Lower leg skin (tissue), 3 donors: ENCODE measurements at regions not wholly inside any gene's neighbourhood (a gene's known extent, or its start where the extent isn't known, plus 50 kb on each side); places are given as distances from the start of the nearest gene placed in this dataset.
"Not testable (repeated sequence)": the region's sequence is repeated elsewhere in the genome, so short reads cannot be mapped to it uniquely, and the experiment has no call there.

Experiments used
- DNase-seq, 2 donors: peaks; one replicate each; pipeline ENCODE4 v3.0.0-alpha.2; 2019; ENCODE audit warnings: low spot score in 2 of 2
- H3K4me3 ChIP-seq: fragments of 200-600 bp; sonication (generic); 2 replicates; pipeline ENCODE4 v1.5.1; 2017; ENCODE audit warnings: mild to moderate bottlenecking, low read depth; ENCODE audit not compliant: poor library complexity, severe bottlenecking
- WGBS, 2 donors: methylation state at CpG; one replicate each; pipeline ENCODE4 v1.1.5; 2018; 5-methylcytosine and 5-hydroxymethylcytosine counted together
- intact Hi-C: fragments of 100-400 bp; cut with DNase I; formaldehyde crosslinking; loops from one replicate; pipeline ENCODE4 v1.15.0; 2023; ENCODE audit warnings: low total_unique reads

DNA sequence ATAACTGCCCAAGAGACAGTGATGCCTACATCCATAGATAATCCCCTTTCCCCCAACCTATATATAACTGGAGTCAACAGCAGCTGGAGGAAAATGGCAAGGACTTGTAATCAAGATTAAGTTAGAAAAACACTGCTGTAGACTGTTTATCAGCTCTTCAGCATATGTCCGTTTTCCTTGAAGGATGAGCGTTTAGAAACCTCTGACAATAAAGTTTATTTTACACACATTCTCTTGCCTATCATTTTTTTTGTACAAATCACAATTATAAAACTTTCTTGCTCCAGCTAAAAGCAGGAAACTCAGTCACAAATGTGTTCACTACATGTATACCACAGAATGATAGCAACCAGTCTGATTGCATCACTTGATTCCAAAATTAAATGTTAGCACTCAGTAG, 50.8 kb downstream of the PPIAL4G start:
- WGBS, 2 donors = 60 to 68% methylated on average over 2 of the region's 2 CpGs
- DNase-seq, intact Hi-C loops, H3K4me3 ChIP-seq: not testable (repeated sequence)

DNA sequence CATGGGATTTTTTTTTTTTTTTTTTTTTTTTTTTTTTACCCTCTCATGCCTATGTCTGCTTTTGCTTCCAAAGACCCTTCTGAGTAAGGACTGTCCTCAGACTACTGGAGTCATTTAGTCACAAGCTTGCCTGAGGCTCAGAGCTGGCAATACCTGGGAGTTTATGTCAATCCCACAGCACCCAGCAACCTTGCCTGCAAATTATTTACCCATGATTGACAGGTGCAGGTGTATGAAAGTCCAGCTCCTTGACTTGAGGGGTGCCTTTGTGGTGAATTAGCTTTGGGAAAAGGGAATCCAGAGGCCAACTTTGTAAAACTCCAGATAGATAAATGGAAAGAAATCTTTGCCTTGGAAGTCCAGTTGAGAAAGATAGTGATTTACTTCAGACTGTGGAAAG, 53.2 kb downstream of the PPIAL4G start:
- intact Hi-C loops, H3K4me3 ChIP-seq, DNase-seq: not testable (repeated sequence)

DNA sequence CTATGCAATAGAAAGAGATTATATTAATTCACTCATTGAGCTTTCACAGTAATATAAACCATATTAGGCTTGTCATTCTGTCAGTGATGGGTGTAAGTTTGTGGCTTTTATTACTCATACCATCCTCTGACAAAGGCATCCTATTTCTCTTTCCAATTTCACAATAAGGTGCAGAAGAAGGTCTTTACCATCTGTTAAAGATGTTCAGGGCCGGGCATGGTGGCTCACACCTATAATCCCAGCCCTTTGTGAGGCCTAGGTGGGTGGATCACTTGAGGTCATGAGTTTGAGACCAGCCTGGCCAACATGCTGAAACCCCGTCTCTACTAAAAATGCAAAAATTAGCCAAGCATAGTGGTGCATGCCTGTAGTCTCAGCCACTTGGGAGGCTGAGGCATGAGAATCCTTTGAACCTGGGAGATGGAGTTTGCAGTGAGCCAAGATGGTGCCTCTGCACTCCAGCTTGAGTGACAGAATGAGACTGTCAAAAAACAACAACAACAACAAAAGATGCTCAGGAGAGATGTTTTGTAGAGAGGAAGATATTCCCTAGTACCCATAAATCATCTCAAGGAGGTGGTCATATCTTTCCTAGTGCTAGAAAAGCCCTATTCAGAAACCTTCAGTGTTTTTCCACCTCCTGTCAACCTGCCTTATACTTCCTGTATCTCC, 56.0 kb downstream of the PPIAL4G start:
- intact Hi-C loops, DNase-seq, H3K4me3 ChIP-seq: not testable (repeated sequence)
- 80 to 94% methylated on average over 2 of the region's 2 CpGs for WGBS, 2 donors

DNA sequence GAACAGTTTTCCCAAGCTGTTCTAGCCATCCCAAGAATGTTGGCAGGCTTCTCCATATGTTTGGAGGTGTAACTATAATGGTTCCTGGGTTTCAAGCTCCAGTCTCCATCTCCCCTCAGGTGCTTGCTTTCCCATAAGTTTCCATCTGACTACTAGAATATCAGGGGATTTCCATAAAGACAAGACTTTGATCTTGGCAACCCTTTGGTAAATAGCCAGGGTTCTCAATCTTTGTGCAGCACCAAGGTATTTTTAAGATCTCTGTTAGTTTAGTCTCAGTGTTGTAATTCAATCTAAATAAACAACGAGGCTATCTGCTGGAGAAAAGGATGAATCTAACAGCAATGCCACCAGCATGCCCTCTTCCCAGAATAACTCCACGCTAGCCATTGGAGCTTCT, 56.7 kb downstream of the PPIAL4G start:
- 84 to 85% methylated on average over 2 of the region's 2 CpGs for WGBS, 2 donors
- intact Hi-C loops = not testable (repeated sequence)

DNA sequence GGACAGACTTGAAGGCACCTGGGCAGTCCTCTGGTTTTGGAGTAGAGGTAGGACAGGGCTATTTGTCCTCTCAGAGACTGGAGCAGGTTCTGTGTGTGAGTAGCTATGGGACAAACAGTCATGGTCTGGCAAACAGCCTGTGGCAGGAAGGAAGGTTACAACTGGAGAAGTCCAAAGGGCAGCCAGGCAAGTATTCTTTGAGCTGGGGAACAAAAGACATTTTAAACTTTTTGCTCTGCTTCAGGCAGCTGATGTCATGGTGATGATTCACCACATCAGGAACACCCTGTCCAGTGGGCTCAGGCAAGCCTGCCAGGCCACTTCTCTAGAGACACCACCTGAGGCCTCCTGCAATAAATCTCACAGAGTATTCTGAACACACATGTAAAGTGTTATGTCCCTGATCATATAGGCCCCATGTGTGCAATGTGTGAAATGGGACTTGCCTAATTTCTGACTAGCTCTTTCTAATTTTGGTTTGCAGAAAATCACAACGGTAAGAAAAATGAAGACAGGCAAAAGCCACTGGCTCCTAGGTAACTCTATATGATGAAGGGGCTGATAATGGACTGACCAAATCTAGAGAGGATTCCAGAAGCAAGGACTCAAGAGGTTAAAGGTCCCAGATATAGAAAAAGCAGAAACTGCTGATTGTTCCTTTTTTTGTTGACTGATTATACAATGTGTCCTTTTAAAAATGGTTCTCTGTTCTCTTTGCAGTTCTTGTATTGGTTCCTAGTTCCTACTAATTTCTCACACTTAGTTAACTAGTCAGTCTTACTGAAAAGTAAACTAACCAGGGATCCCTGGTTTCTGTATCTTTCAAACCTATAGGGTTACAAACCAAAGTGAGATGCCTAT, 58.7 kb downstream of the PPIAL4G start:
- peak in 1 of 2 donors; percentile 27 for DNase-seq
- WGBS, 2 donors = 67 to 70% methylated on average over 1 of the region's 1 CpG
- H3K4me3 ChIP-seq, intact Hi-C loops: not testable (repeated sequence)

More for the DNA sequence above, 56.7 kb downstream of the PPIAL4G start:
- not testable (repeated sequence) for H3K4me3 ChIP-seq, DNase-seq

DNA sequence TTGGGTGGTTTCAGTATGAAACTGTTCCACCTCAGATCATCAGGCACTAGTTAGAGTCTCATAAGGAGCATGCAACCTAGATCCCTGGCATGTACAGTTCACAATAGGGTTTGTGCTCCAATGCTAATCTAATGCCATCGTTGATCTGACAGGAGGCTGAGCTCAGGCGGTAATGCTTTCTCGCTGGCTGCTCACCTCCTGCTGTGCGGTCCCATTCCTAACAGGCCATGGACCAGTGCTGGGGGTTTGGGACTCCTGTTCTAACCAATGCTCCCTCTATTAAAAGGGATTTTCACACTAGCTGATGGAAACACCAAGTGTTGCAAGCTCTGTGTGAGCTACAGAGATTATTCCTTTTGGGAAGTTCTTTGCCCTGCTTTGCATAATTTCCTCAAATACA, 60.2 kb downstream of the PPIAL4G start:
- intact Hi-C loops = not testable (repeated sequence)

DNA sequence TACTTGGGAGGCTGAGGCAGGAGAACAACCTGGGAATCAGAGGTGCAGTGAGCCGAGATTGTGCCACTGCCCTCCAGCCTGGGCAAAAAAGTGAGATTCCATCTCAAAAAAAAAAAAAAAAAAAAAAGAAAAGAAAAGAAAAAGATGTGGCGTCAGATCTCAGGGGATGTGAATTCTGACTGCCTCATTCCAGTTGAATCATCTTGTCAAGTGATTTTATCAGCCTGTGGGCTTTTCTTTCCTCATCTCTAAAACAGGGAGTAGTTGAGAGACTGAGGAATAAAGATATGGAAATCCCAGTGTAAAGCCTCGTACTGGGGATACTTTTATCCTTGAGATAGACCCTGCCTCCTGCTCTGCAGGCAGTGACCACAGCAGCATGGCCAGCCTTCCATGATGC, 65.9 kb downstream of the PPIAL4G start:
- H3K4me3 ChIP-seq, intact Hi-C loops, DNase-seq: not testable (repeated sequence)
- 86 to 98% methylated on average over 3 of the region's 3 CpGs for WGBS, 2 donors

More for the DNA sequence above, 60.2 kb downstream of the PPIAL4G start:
- not testable (repeated sequence) for DNase-seq, H3K4me3 ChIP-seq
- 95% methylated on average over 4 of the region's 4 CpGs for WGBS, 2 donors

DNA sequence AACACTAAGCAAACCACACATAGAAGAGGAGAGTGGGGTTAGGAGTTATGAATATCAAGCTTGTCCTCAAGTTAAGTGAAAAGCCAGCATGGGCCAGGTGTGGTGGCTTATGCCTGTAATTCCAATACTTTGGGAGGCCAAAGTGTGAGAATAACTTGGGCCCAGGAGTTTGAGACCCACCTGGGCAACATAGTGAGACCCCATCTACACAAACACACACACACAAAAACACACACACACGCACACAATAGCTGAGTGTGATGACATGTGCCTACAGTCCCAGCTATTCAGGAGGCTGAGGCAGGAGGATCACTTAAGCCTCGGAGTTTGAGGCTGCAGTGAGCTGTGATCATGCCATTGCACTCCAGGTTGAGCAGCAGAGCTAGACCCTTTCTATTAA, 69.7 kb downstream of the PPIAL4G start:
- 98 to 100% methylated on average over 2 of the region's 2 CpGs for WGBS, 2 donors
- DNase-seq, intact Hi-C loops, H3K4me3 ChIP-seq: not testable (repeated sequence)

DNA sequence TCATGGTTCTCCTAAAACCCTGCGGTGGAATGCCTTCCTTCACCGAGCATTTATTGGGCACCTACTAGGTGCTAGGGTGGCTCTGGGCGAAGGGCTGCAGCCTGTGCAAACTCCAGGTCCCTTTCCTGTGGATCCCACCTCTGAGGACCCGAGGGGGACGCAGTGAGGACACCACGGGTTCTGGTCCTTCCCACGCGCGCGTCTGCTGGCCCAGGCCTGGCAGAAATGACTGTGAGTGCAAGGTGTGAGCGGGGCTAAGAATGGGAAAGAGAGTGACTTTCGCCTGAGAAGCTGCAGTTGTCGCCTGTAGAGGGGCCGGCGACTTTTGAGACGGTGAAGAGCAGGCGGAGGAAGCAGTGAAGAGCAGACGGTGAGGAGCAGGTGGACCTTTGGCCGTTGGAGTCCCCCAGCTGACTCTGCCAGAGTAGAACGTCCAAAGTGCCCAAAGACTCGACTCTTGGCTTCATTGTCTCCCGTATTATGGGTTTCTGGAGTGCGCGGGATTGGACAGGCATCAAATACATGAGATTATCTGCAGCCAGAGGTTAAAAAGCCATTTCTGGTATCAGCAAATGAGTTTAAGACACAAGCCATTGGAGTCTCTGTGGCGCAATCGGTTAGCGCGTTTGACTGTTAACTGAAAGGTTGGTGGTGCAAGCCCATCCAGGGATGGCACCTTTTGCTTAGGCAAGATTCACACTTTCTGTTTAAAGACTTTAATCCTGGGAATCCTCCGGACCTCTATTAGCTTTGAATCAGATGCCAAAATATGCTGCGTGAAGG, 78.1 kb downstream of the PPIAL4G start:
- intact Hi-C loops = not testable (repeated sequence)

DNA sequence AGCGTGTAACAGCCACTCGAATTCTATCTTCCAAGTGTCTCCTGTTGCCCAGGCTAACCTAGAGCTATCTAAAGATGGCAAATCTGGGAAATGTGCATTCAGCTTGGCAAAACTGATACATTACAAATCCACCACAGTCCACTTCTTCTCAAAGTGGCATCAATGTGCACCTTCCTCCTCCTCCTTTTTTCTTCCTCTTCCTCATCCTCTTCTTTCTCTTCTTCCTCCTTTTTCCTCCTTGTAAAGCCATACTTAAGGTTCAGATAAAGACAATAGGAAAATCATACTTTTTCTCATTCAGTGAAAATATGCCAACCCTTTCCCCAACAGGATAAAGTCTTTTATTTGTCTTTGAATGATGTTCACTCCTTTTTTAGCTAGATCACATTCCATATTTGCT, 79.2 kb downstream of the PPIAL4G start:
- intact Hi-C loops, DNase-seq, H3K4me3 ChIP-seq: not testable (repeated sequence)
- WGBS, 2 donors = 100% methylated on average over 2 of the region's 2 CpGs

More for the DNA sequence above, 78.1 kb downstream of the PPIAL4G start:
- not testable (repeated sequence) for DNase-seq, H3K4me3 ChIP-seq
- 96 to 97% methylated on average over 28 of the region's 30 CpGs for WGBS, 2 donors

DNA sequence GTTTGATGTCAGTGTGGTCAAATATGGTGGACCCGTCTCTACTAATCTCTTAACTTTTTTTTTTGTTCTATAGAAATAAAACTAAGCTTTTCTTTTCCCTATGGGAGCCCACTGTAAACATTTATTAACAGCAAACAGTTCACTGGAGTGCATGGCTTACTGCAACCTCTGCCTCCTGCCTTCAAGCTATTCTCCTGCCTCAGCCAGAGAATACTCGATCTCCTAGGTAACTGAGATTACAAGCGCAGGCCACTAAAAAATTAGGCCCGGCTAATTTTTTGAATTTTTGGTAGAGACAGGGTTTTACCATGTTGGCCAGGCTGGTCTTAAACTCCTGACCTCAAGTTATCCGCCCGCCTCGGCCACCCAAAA, 80.0 kb downstream of the PPIAL4G start:
- H3K4me3 ChIP-seq, DNase-seq, intact Hi-C loops: not testable (repeated sequence)
- WGBS, 2 donors = 37 to 42% methylated on average over 4 of the region's 7 CpGs

DNA sequence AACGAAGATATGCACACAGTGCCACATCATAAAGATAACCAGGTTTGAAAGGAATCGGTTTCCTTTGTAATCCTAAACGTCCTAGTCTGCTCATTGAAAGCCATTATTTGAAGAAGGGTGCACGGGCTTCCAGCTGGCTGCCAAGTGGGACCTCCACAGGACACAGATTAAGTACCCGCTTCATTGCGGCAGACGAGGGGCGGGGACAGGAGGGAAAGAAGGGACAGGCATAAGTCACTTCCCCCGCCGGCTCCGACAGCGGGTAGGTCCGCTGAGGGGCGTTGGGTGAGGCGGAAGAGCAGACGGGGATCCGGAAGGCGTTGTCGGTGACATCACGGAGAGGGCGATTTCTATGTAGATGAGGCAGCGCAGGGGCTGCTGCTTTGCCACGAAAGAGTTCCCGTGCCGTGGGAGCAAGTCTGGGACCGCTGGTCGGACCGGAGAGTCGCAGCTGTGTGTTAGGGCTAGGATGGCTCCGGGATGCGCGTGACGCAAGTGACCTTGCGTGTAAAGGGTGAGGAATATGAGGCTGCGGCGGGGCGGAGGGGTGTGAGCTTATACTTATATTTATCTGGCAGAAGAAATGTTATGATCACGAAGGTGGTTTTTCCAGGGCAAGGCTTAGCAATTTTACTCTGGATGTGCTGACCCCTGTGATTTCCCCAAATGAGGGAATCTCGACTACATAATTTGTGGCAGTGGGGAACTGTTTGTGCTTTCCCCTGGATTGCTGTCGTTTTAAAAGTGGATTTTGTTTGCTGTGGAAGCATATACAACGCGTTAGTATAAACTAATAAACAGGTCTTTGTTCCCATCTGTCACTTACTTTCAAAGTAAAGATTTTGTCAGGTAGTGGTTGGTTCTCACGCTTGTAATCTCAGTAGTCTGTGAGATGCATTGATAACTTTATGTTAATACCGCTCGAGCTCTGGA, 80.7 kb downstream of the PPIAL4G start:
- 2 to 3% methylated on average over 45 of the region's 45 CpGs for WGBS, 2 donors

DNA sequence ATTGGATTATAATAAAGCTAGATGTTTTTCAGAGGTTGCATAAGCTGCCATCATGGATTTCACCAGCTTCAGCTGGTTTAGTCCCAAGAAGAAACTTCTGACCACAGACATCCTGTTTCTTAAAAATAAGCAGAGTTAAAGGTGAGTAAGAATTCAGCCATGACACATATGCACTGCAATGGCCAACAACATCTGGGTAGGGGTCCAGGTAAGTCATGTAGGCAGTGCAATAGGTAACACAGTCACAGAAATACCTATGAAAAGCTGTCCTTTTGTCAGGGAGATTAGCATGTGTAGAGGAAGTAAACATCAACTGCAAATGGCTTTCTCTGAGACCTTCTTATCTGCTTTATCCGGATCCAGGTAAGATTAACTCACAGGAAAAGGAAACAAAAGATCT, 85.6 kb downstream of the PPIAL4G start:
- WGBS, 2 donors = 73 to 76% methylated on average over 1 of the region's 1 CpG
- intact Hi-C loops, H3K4me3 ChIP-seq, DNase-seq: not testable (repeated sequence)

More for the DNA sequence above, 80.7 kb downstream of the PPIAL4G start:
- DNase-seq = peak; percentile 65 to 96
- H3K4me3 ChIP-seq = peak overlapping the region; percentile 36
- intact Hi-C loops = not testable (repeated sequence)

DNA sequence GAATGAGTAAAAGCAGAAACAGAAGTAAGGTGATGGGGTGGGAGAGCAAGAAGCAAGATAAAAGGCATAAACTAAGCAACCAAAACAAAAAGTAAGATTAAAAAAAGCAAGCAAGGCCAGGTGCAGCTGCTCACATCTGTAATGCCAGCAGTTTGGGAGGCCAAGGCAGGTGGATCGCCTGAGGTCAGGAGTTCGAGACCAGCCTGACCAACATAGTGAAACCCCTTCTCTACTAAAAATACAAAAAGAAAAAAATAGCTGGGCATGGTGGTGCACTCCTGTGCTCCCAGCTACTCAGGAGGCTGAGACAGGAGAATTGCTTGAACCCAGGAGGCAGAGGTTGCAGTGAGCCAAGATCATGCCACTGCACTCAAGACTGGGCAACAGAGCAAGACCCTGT, 90.6 kb downstream of the PPIAL4G start:
- WGBS, 2 donors = 93 to 98% methylated on average over 2 of the region's 2 CpGs
- intact Hi-C loops, DNase-seq: not testable (repeated sequence)

More for the DNA sequence above, 90.6 kb downstream of the PPIAL4G start:
- H3K4me3 ChIP-seq = not testable (repeated sequence)
